Neural progenitor cell (in vitro differentiated cells): ENCODE measurements at regions not wholly inside any gene's neighbourhood (a gene's known extent, or its start where the extent isn't known, plus 50 kb on each side); places are given as distances from the start of the nearest gene placed in this dataset.

Experiments used
- DNase-seq: peaks from one replicate; pipeline ENCODE4 v3.0.0-alpha.2; 2016; ENCODE audit warnings: low spot score
- H2AFZ ChIP-seq: fragments of 200-600 bp; sonication (generic); replicated peaks from 2 replicates; pipeline ENCODE4 v1.6.1; 2016; ENCODE audit warnings: antibody characterized with exemption
- H3F3A ChIP-seq: fragments of 200-600 bp; sonication (generic); 2 replicates; pipeline ENCODE4 v1.6.1; 2016; ENCODE audit warnings: antibody characterized with exemption, low read depth
- H3K27ac ChIP-seq: fragments of 200-600 bp; sonication (generic); 2 replicates; pipeline ENCODE4 v1.5.1; 2016; ENCODE audit warnings: mild to moderate bottlenecking
- H3K27me3 ChIP-seq: fragments of 200-600 bp; sonication (generic); 2 replicates; pipeline ENCODE4 v1.6.1; 2016; ENCODE audit warnings: mild to moderate bottlenecking, moderate library complexity
- H3K36me3 ChIP-seq: fragments of 200-600 bp; sonication (generic); 2 replicates; pipeline ENCODE4 v1.5.1; 2016
- H3K4me1 ChIP-seq: fragments of 200-600 bp; sonication (generic); 2 replicates; pipeline ENCODE4 v1.6.1; 2016; ENCODE audit warnings: mixed run types
- H3K4me2 ChIP-seq: fragments of 200-600 bp; sonication (generic); 2 replicates; pipeline ENCODE4 v1.6.1; 2016
- H3K4me3 ChIP-seq: fragments of 200-600 bp; sonication (generic); 2 replicates; pipeline ENCODE4 v1.5.1; 2016
- H3K79me2 ChIP-seq: fragments of 200-600 bp; sonication (generic); 2 replicates; pipeline ENCODE4 v1.6.1; 2016; ENCODE audit warnings: low read depth
- H3K9ac ChIP-seq: fragments of 200-600 bp; sonication (generic); 2 replicates; pipeline ENCODE4 v1.6.1; 2016
- H3K9me3 ChIP-seq: fragments of 200-600 bp; sonication (generic); 2 replicates; pipeline ENCODE4 v1.5.1; 2016; ENCODE audit warnings: low read depth
- H4K20me1 ChIP-seq: fragments of 200-600 bp; sonication (generic); 2 replicates; pipeline ENCODE4 v1.6.1; 2016; ENCODE audit warnings: low read depth
- H3K27ac Mint-ChIP-seq: 3 replicates; pipeline ENCODE4 v1.8.0; 2021; ENCODE audit warnings: mixed read lengths
- H3K27me3 Mint-ChIP-seq: 2 replicates; pipeline ENCODE4 v1.8.0; 2022; ENCODE audit warnings: low read depth, mild to moderate bottlenecking, inconsistent platforms, moderate library complexity, mixed read lengths; ENCODE audit not compliant: insufficient read depth
- H3K36me3 Mint-ChIP-seq: 3 replicates; pipeline ENCODE4 v1.8.0; 2021; ENCODE audit warnings: mixed read lengths
- H3K4me1 Mint-ChIP-seq: 3 replicates; pipeline ENCODE4 v1.8.0; 2021; ENCODE audit warnings: mixed read lengths
- H3K4me3 Mint-ChIP-seq: 3 replicates; pipeline ENCODE4 v1.8.0; 2021; ENCODE audit warnings: mild to moderate bottlenecking, moderate library complexity, mixed read lengths
- H3K9me3 Mint-ChIP-seq: 3 replicates; pipeline ENCODE4 v1.8.0; 2020; ENCODE audit warnings: mixed read lengths
- CTCF ChIP-seq: fragments of 200-600 bp; sonication (generic); IDR thresholded peaks from 2 replicates; pipeline ENCODE4 v1.5.1; 2017; ENCODE audit warnings: antibody characterized with exemption, mild to moderate bottlenecking
- EZH2 ChIP-seq: fragments of 200-600 bp; sonication (generic); IDR thresholded peaks from 2 replicates; pipeline ENCODE4 v1.6.1; 2017; ENCODE audit warnings: antibody characterized with exemption, mild to moderate bottlenecking, moderate library complexity
- EZH2phosphoT487 ChIP-seq: fragments of 200-600 bp; sonication (generic); IDR thresholded peaks from 2 replicates; pipeline ENCODE4 v1.6.1; 2017; ENCODE audit warnings: antibody characterized with exemption

GRCh38 chr4:181312066-181312465, 931.1 kb upstream of the TENM3 start:
- Histone ChIP-seq H3K9me3 (peaks cover 9% of the 10 kb centered on the region), H4K20me1 (no peaks in the 10 kb centered on the region), H3K4me1 (peaks cover 16% of the 10 kb centered on the region), H3K4me3 (no peak overlapping the region), H3K79me2 (no peaks in the 10 kb centered on the region), H3K27ac (no peak overlapping the region), H2AFZ (no peak overlapping the region), H3K27me3 (no peaks in the 10 kb centered on the region), H3F3A (no peaks in the 10 kb centered on the region), H3K36me3 (no peaks in the 10 kb centered on the region), H3K9ac (no peak overlapping the region), H3K4me2 (no peak overlapping the region)
- peaks cover 5% of the 10 kb centered on the region for H3K9me3 Mint-ChIP-seq
- peaks cover 13% of the 10 kb centered on the region for H3K4me1 Mint-ChIP-seq
- H3K27ac Mint-ChIP-seq = no peak overlapping the region
- no peak for DNase-seq
- H3K27me3 Mint-ChIP-seq = no peaks in the 10 kb centered on the region
- no peak overlapping the region for H3K4me3 Mint-ChIP-seq
- TF ChIP-seq CTCF (no peak), EZH2phosphoT487 (no peak), EZH2 (no peak)
- peaks cover 1% of the 10 kb centered on the region for H3K36me3 Mint-ChIP-seq

GRCh38 chr4:181319629-181320028, 923.6 kb upstream of the TENM3 start:
- Mint-ChIP-seq H3K27ac (no peak overlapping the region), H3K36me3 (peaks cover 1% of the 10 kb centered on the region), H3K27me3 (no peaks in the 10 kb centered on the region), H3K4me1 (peaks cover 8% of the 10 kb centered on the region), H3K4me3 (no peak overlapping the region), H3K9me3 (peaks cover 2% of the 10 kb centered on the region)
- Histone ChIP-seq H3K9ac (no peak overlapping the region), H3K79me2 (no peaks in the 10 kb centered on the region), H4K20me1 (no peaks in the 10 kb centered on the region), H3K9me3 (peaks cover 6% of the 10 kb centered on the region), H3F3A (no peaks in the 10 kb centered on the region), H3K36me3 (no peaks in the 10 kb centered on the region), H3K4me3 (no peak overlapping the region), H3K4me1 (no peaks in the 10 kb centered on the region), H3K27me3 (no peaks in the 10 kb centered on the region), H3K27ac (no peak overlapping the region), H3K4me2 (no peak overlapping the region), H2AFZ (no peak overlapping the region)
- no peak for TF ChIP-seq EZH2
- TF ChIP-seq CTCF = no peak
- TF ChIP-seq EZH2phosphoT487 = no peak
- DNase-seq = peak; percentile 8

GRCh38 chr4:181323061-181323460, 920.1 kb upstream of the TENM3 start:
- H3K9ac ChIP-seq = no peak overlapping the region
- Mint-ChIP-seq H3K36me3 (no peaks in the 10 kb centered on the region), H3K27ac (no peak overlapping the region), H3K27me3 (no peaks in the 10 kb centered on the region), H3K9me3 (no peaks in the 10 kb centered on the region), H3K4me3 (no peak overlapping the region), H3K4me1 (peaks cover 8% of the 10 kb centered on the region)
- H2AFZ ChIP-seq = no peak overlapping the region
- TF ChIP-seq EZH2 (no peak), EZH2phosphoT487 (no peak)
- H3K9me3 ChIP-seq = no peaks in the 10 kb centered on the region
- no peak overlapping the region for H3K27ac ChIP-seq
- H3K4me1 ChIP-seq = no peaks in the 10 kb centered on the region
- no peaks in the 10 kb centered on the region for H3K36me3 ChIP-seq
- H3K27me3 ChIP-seq = no peaks in the 10 kb centered on the region
- H3K4me2 ChIP-seq = no peak overlapping the region
- H3K79me2 ChIP-seq = no peaks in the 10 kb centered on the region
- no peak overlapping the region for H3K4me3 ChIP-seq
- DNase-seq = no peak
- no peaks in the 10 kb centered on the region for H3F3A ChIP-seq
- H4K20me1 ChIP-seq = no peaks in the 10 kb centered on the region

- H3K9me3 ChIP-seq = no peaks in the 10 kb centered on the region
- no peaks in the 10 kb centered on the region for H3K36me3 Mint-ChIP-seq
- no peak overlapping the region for H3K9ac ChIP-seq
- no peak for DNase-seq
- H3K27ac ChIP-seq = no peak overlapping the region
- no peak for TF ChIP-seq EZH2
- H3F3A ChIP-seq = no peaks in the 10 kb centered on the region
- H3K4me2 ChIP-seq = no peak overlapping the region
- no peak overlapping the region for H2AFZ ChIP-seq
- H3K79me2 ChIP-seq = no peaks in the 10 kb centered on the region
- no peaks in the 10 kb centered on the region for H3K27me3 Mint-ChIP-seq
- no peaks in the 10 kb centered on the region for H3K4me1 ChIP-seq
- H3K4me3 Mint-ChIP-seq = no peak overlapping the region
- no peaks in the 10 kb centered on the region for H3K27me3 ChIP-seq
- no peak overlapping the region for H3K27ac Mint-ChIP-seq
- H3K4me1 Mint-ChIP-seq = peaks cover 12% of the 10 kb centered on the region
- no peaks in the 10 kb centered on the region for H3K9me3 Mint-ChIP-seq
- H3K36me3 ChIP-seq = no peaks in the 10 kb centered on the region
- H3K4me3 ChIP-seq = no peak overlapping the region
- no peaks in the 10 kb centered on the region for H4K20me1 ChIP-seq
These were observed 912.5 kb upstream of the TENM3 start for GRCh38 chr4:181330654-181331201.
